ENCODE measurements at regions not wholly inside any gene's neighbourhood (a gene's known extent, or its start where the extent isn't known, plus 50 kb on each side); places are given as distances from the start of the nearest gene placed in this dataset.

- DNase-seq = no peak
Observed at GRCh38 chr18:54717673-54718407, 110.4 kb upstream of the RAB27B start.

- DNase-seq = no peak
Observed at GRCh38 chr18:54718408-54718773, 109.9 kb upstream of the RAB27B start.

- DNase-seq = no peak
Observed at GRCh38 chr18:54720620-54721019, 107.7 kb upstream of the RAB27B start.

GRCh38 chr18:54726143-54726542, 102.1 kb upstream of the RAB27B start:
- no peak for DNase-seq

- no peak for DNase-seq
Observed at GRCh38 chr18:54734059-54734458, 94.2 kb upstream of the RAB27B start.

- no peak for DNase-seq
Observed at GRCh38 chr18:54736981-54737380, 91.3 kb upstream of the RAB27B start.

- no peak for DNase-seq
Observed at GRCh38 chr18:54737986-54738385, 90.3 kb upstream of the RAB27B start.

- DNase-seq = no peak
Observed at GRCh38 chr18:54739476-54739875, 88.8 kb upstream of the RAB27B start.

GRCh38 chr18:54740136-54740846, 88.0 kb upstream of the RAB27B start:
- DNase-seq = no peak

- no peak for DNase-seq
Observed at GRCh38 chr18:54742120-54742519, 86.2 kb upstream of the RAB27B start.

- no peak for DNase-seq
Observed at GRCh38 chr18:54742659-54743604, 85.3 kb upstream of the RAB27B start.

- DNase-seq = no peak
Observed at GRCh38 chr18:54743605-54743995, 84.7 kb upstream of the RAB27B start.

GRCh38 chr18:54749291-54749690, 79.0 kb upstream of the RAB27B start:
- no peak for DNase-seq

GRCh38 chr18:54750350-54750749, 77.9 kb upstream of the RAB27B start:
- DNase-seq = no peak

GRCh38 chr18:54752185-54752584, 76.1 kb upstream of the RAB27B start:
- DNase-seq = no peak

GRCh38 chr18:54755456-54755855, 72.8 kb upstream of the RAB27B start:
- DNase-seq = no peak

- no peak for DNase-seq
Observed at GRCh38 chr18:54762386-54762785, 65.9 kb upstream of the RAB27B start.

GRCh38 chr18:54764786-54765185, 63.5 kb upstream of the RAB27B start:
- DNase-seq = no peak

- no peak for DNase-seq
Observed at GRCh38 chr18:54765636-54766375, 62.5 kb upstream of the RAB27B start.

GRCh38 chr18:54766634-54767033, 61.6 kb upstream of the RAB27B start:
- no peak for DNase-seq

- no peak for DNase-seq
Observed at GRCh38 chr18:54767098-54767497, 61.2 kb upstream of the RAB27B start.

- no peak for DNase-seq
Observed at GRCh38 chr18:54769526-54770464, 58.5 kb upstream of the RAB27B start.

Data from NCI-H1092 treated with DMSO at 0.1 percent for 48 hours (cell line).